Lung (tissue), 11 donors: ENCODE measurements at regions not wholly inside any gene's neighbourhood (a gene's known extent, or its start where the extent isn't known, plus 50 kb on each side); places are given as distances from the start of the nearest gene placed in this dataset.

Source experiments
- ATAC-seq: fragments of 200-7000 bp; cut with Tn5 transposase; one replicate; pipeline ENCODE4 v1.9.1; 2020; ENCODE audit warnings: moderate number of reproducible peaks; ENCODE audit not compliant: insufficient read depth, low FRiP score
- DNase-seq, 3 donors: peaks; one replicate each; pipeline ENCODE4 v3.0.0-alpha.2; 2013 to 2017
- H3K27ac ChIP-seq, 2 donors: one replicate each; pipeline ENCODE4 v1.5.1; 2013; ENCODE audit warnings: mild to moderate bottlenecking in 2 of 2, moderate library complexity in 2 of 2, control low read depth in 1 of 2, inconsistent platforms in 1 of 2, low read depth in 1 of 2, low read length in 1 of 2
- H3K27me3 ChIP-seq, 3 donors: one replicate each; pipeline ENCODE4 v1.5.1; 2013; ENCODE audit warnings: low read length in 2 of 3; ENCODE audit not compliant: control insufficient read depth in 3 of 3, insufficient read depth in 3 of 3
- H3K36me3 ChIP-seq, 4 donors: one replicate each; pipeline ENCODE4 v1.5.1; 2013; ENCODE audit warnings: low read length in 4 of 4, mild to moderate bottlenecking in 1 of 4, moderate library complexity in 1 of 4; ENCODE audit not compliant: control insufficient read depth in 4 of 4, insufficient read depth in 4 of 4
- H3K4me1 ChIP-seq, 5 donors: one replicate each; pipeline ENCODE4 v1.5.1; 2013; ENCODE audit warnings: low read length in 5 of 5, mild to moderate bottlenecking in 2 of 5, moderate library complexity in 1 of 5; ENCODE audit not compliant: control insufficient read depth in 5 of 5, insufficient read depth in 5 of 5
- H3K4me3 ChIP-seq: one replicate; pipeline ENCODE4 v1.5.1; 2013; ENCODE audit warnings: mild to moderate bottlenecking, control low read depth, moderate library complexity
- H3K9ac ChIP-seq, 2 donors: one replicate each; pipeline ENCODE4 v1.5.1; 2013; ENCODE audit warnings: low read length in 2 of 2, control low read depth in 1 of 2; ENCODE audit not compliant: insufficient read depth in 1 of 2
- H3K9me3 ChIP-seq, 4 donors: one replicate each; pipeline ENCODE4 v1.5.1; 2013; ENCODE audit warnings: low read length in 3 of 4, mild to moderate bottlenecking in 1 of 4, moderate library complexity in 1 of 4; ENCODE audit not compliant: control insufficient read depth in 4 of 4, insufficient read depth in 3 of 4
- WGBS, 2 donors: extraction: QIAGEN DNeasy Blood & Tissue Kit; methylation state at CpG; one replicate each; pipeline ENCODE4 v1.1.7; 2013; 5-methylcytosine and 5-hydroxymethylcytosine counted together
- TF ChIP-seq, protein P1 (sequence below): IDR thresholded peaks from 2 replicates; pipeline ENCODE4 v1.5.1; 2012; ENCODE audit warnings: mild to moderate bottlenecking; ENCODE audit errors: control extremely low read depth, extremely low read depth
- donor health status: control.
- donor health status: control.
- donor health status: Bipolar disorder and iron deficiency.
- donor health status: healthy.
- donor health status: DM: yes; HTN: yes; CAD: no.

GRCh38 chr13:103291798-103292572, 225.8 kb upstream of the SLC10A2 start:
- no peaks in the 10 kb centered on the region for H3K27me3 ChIP-seq
- H3K27ac ChIP-seq = no peak overlapping the region
- ATAC-seq (no peak), DNase-seq (no peak)
- WGBS, 2 donors = 52 to 58% methylated on average over 3 of the region's 3 CpGs
- H3K9ac ChIP-seq = no peak overlapping the region
- no peaks in the 10 kb centered on the region for H3K36me3 ChIP-seq
- H3K4me3 ChIP-seq = no peak overlapping the region
- peaks cover 0 to 4% (median 0%) of the 10 kb centered on the region in 5 donors for H3K4me1 ChIP-seq
- H3K9me3 ChIP-seq = peaks cover 0 to 3% (median 2%) of the 10 kb centered on the region in 4 donors
- TF ChIP-seq, protein P1, sequence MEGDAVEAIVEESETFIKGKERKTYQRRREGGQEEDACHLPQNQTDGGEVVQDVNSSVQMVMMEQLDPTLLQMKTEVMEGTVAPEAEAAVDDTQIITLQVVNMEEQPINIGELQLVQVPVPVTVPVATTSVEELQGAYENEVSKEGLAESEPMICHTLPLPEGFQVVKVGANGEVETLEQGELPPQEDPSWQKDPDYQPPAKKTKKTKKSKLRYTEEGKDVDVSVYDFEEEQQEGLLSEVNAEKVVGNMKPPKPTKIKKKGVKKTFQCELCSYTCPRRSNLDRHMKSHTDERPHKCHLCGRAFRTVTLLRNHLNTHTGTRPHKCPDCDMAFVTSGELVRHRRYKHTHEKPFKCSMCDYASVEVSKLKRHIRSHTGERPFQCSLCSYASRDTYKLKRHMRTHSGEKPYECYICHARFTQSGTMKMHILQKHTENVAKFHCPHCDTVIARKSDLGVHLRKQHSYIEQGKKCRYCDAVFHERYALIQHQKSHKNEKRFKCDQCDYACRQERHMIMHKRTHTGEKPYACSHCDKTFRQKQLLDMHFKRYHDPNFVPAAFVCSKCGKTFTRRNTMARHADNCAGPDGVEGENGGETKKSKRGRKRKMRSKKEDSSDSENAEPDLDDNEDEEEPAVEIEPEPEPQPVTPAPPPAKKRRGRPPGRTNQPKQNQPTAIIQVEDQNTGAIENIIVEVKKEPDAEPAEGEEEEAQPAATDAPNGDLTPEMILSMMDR = no peak

DNA sequence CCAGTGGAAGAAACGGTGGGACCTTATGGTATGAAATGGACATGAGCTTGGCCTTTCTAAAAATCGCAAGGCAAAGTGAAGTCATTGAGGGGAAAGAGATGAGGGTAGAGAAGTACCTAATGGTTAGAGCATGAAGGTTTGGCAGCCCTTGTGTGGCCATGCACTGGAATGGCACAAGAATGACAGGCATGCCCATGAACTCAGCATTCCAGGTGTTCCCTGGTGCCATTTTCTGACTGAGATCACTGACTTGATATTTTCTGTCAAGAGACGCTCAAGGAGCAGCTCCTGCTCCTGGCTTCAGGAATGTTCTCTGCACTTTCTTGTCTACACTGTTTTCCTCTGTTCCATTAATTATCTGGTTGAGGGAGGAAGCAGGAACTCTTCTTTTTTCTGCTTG, 225.0 kb upstream of the SLC10A2 start:
- H3K4me1 ChIP-seq = peaks cover 0 to 4% (median 0%) of the 10 kb centered on the region in 5 donors
- WGBS, 2 donors = 86 to 94% methylated on average over 3 of the region's 3 CpGs
- ATAC-seq = no peak

GRCh38 chr13:103289681-103290080, 223.5 kb upstream of the SLC10A2 start:
- DNase-seq (no peak), ATAC-seq (no peak)
- no peak overlapping the region for H3K27ac ChIP-seq
- peaks cover 0 to 4% (median 0%) of the 10 kb centered on the region in 5 donors for H3K4me1 ChIP-seq
- H3K9me3 ChIP-seq = peaks cover 0 to 2% (median 0%) of the 10 kb centered on the region in 4 donors
- H3K4me3 ChIP-seq = no peak overlapping the region
- no peaks in the 10 kb centered on the region for H3K36me3 ChIP-seq
- TF ChIP-seq, protein P1 = no peak
- no peak overlapping the region for H3K9ac ChIP-seq
- no peaks in the 10 kb centered on the region for H3K27me3 ChIP-seq

More for the DNA sequence above, 225.0 kb upstream of the SLC10A2 start:
- Histone ChIP-seq H3K9me3 (peaks cover 0 to 2% (median 0%) of the 10 kb centered on the region in 4 donors), H3K27me3 (no peaks in the 10 kb centered on the region), H3K36me3 (no peaks in the 10 kb centered on the region), H3K27ac (no peak overlapping the region), H3K9ac (no peak overlapping the region), H3K4me3 (no peak overlapping the region)
- TF ChIP-seq, protein P1 = no peak
- no peak for DNase-seq

GRCh38 chr13:103288114-103288513, 221.9 kb upstream of the SLC10A2 start:
- DNase-seq = no peak
- Histone ChIP-seq H3K27me3 (no peaks in the 10 kb centered on the region), H3K36me3 (no peaks in the 10 kb centered on the region), H3K9ac (no peak overlapping the region), H3K4me3 (no peak overlapping the region), H3K9me3 (peaks cover 0 to 2% (median 0%) of the 10 kb centered on the region in 4 donors), H3K4me1 (peaks cover under 1 to 10% (median 5%) of the 10 kb centered on the region in 5 donors), H3K27ac (no peak overlapping the region)
- TF ChIP-seq, protein P1 = no peak
- no peak for ATAC-seq
- 58 to 59% methylated on average over 7 of the region's 7 CpGs for WGBS, 2 donors
